ENCODE measurements at regions not wholly inside any gene's neighbourhood (a gene's known extent, or its start where the extent isn't known, plus 50 kb on each side); places are given as distances from the start of the nearest gene placed in this dataset.

DNA sequence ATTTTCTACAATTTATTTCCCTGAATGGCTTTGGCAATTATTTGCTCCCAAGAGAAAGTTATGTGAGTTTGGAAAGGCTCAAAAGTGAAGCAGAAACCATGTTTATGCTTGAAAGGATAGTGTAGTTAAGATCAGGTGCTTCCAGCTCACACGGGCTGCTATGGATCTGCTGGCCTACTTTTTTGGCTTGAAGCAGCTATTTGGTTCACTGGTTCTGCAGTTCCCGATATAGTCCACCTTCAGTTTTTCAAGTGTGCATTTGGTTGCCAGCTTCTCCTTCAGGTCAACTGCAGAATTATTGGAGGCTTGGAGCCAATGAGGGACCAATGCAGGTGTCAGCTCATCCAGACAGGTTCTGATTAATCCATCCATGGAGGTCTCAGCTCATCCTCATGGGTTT lies 484.3 kb upstream of the SEMA3A start:
- TF ChIP-seq POLR2A (IDR thresholded peaks at IDR 0.05) (no peak), EP300 (IDR thresholded peaks at IDR 0.05) (no peak)
- TF ChIP-seq, protein P1, sequence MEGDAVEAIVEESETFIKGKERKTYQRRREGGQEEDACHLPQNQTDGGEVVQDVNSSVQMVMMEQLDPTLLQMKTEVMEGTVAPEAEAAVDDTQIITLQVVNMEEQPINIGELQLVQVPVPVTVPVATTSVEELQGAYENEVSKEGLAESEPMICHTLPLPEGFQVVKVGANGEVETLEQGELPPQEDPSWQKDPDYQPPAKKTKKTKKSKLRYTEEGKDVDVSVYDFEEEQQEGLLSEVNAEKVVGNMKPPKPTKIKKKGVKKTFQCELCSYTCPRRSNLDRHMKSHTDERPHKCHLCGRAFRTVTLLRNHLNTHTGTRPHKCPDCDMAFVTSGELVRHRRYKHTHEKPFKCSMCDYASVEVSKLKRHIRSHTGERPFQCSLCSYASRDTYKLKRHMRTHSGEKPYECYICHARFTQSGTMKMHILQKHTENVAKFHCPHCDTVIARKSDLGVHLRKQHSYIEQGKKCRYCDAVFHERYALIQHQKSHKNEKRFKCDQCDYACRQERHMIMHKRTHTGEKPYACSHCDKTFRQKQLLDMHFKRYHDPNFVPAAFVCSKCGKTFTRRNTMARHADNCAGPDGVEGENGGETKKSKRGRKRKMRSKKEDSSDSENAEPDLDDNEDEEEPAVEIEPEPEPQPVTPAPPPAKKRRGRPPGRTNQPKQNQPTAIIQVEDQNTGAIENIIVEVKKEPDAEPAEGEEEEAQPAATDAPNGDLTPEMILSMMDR (IDR thresholded peaks at IDR 0.05) = no peak

Data from tibial nerve (tissue), 4 donors.